Vagina (tissue), 2 donors: ENCODE measurements at regions not wholly inside any gene's neighbourhood (a gene's known extent, or its start where the extent isn't known, plus 50 kb on each side); places are given as distances from the start of the nearest gene placed in this dataset.
"Not testable (repeated sequence)": the region's sequence is repeated elsewhere in the genome, so short reads cannot be mapped to it uniquely, and the experiment has no call there.

Experiments
- POLR2A ChIP-seq, 2 donors: fragments of 450-650 bp; IDR thresholded peaks; one replicate each; pipeline ENCODE4 v1.6.1; 2017; ENCODE audit warnings: antibody characterized with exemption in 2 of 2, mild to moderate bottlenecking in 2 of 2, moderate library complexity in 2 of 2
- POLR2AphosphoS5 ChIP-seq, 2 donors: sonication (generic); formaldehyde crosslinking; IDR thresholded peaks; one replicate each; pipeline ENCODE4 v1.9.0; 2017; ENCODE audit warnings: antibody characterized with exemption in 2 of 2, mild to moderate bottlenecking in 2 of 2, low read depth in 1 of 2; ENCODE audit not compliant: insufficient read depth in 1 of 2
- TF ChIP-seq, protein P1 (sequence below), 3 experiments: fragments of 450-650 bp in 2 of 3; fragments of 200-600 bp in 1 of 3; sonication (generic) in 1 of 3; IDR thresholded peaks; one replicate each; pipeline ENCODE4 v1.5.1; 2017 to 2019; ENCODE audit warnings: antibody characterized with exemption in 3 of 3, mild to moderate bottlenecking in 2 of 3, moderate library complexity in 2 of 3

DNA sequence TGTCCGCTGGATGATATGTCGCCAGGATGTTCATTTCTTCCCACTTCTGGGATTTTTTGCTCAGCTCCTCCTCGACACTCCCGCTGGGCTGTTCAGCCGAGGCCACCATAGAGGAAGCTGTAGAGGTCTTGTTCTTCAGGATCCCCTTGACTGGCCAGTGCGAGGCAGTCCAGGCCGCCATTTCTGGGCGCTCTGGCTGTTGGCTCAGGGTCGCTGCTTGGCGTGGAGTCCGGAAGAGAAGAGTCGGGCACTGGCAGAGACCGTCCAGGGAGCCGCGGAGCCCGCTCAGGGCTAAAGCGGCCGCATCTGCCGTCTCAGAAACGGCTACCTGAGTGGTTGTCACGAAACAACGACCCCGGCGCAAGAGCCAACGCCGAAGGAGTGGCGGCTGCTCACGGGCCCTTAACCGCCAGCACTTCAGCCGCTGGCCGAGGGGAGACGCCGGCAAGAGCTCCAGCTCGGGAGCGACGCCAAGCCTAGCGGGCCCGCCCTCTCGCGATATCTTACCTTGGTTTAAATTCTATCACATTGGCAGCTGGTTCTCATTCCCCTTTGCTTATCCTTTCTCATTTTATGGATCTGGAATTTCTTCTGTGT is 50.9 kb upstream of the RUBCNL start:
- TF ChIP-seq, protein P1, sequence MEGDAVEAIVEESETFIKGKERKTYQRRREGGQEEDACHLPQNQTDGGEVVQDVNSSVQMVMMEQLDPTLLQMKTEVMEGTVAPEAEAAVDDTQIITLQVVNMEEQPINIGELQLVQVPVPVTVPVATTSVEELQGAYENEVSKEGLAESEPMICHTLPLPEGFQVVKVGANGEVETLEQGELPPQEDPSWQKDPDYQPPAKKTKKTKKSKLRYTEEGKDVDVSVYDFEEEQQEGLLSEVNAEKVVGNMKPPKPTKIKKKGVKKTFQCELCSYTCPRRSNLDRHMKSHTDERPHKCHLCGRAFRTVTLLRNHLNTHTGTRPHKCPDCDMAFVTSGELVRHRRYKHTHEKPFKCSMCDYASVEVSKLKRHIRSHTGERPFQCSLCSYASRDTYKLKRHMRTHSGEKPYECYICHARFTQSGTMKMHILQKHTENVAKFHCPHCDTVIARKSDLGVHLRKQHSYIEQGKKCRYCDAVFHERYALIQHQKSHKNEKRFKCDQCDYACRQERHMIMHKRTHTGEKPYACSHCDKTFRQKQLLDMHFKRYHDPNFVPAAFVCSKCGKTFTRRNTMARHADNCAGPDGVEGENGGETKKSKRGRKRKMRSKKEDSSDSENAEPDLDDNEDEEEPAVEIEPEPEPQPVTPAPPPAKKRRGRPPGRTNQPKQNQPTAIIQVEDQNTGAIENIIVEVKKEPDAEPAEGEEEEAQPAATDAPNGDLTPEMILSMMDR (IDR thresholded peaks at IDR 0.05) = not testable (repeated sequence)
- not testable (repeated sequence) for TF ChIP-seq POLR2A (IDR thresholded peaks at IDR 0.05); POLR2AphosphoS5 (IDR thresholded peaks at IDR 0.05; ENCODE audit: insufficient read depth in 1 of 2, low read depth in 1 of 2)
